HL-60 (cell line): ENCODE measurements at regions not wholly inside any gene's neighbourhood (a gene's known extent, or its start where the extent isn't known, plus 50 kb on each side); places are given as distances from the start of the nearest gene placed in this dataset.

Source experiments
- CTCF ChIP-seq: IDR thresholded peaks from one replicate; pipeline ENCODE4 v1.5.1; 2011; ENCODE audit warnings: low read length, control low read depth, inconsistent platforms; ENCODE audit not compliant: insufficient read depth
- GABPA ChIP-seq: IDR thresholded peaks from 2 replicates; pipeline ENCODE4 v1.6.1; 2012; ENCODE audit warnings: low read depth
- POLR2AphosphoS5 ChIP-seq: IDR thresholded peaks from 2 replicates; pipeline ENCODE4 v1.6.1; 2012; ENCODE audit warnings: low read depth
- REST ChIP-seq: IDR thresholded peaks from 2 replicates; pipeline ENCODE4 v1.6.1; 2012; ENCODE audit warnings: low read depth; ENCODE audit not compliant: insufficient replicate concordance
- SPI1 ChIP-seq: IDR thresholded peaks from 2 replicates; pipeline ENCODE4 v1.6.1; 2012; ENCODE audit warnings: low read depth, mild to moderate bottlenecking, borderline replicate concordance

- TF ChIP-seq CTCF = no peak
- TF ChIP-seq GABPA = no peak
- TF ChIP-seq POLR2AphosphoS5 = no peak
- no peak for TF ChIP-seq REST
- TF ChIP-seq SPI1 = no peak
Measured at GRCh38 chr11:69387409-69387885, 93.5 kb downstream of the MYEOV start.
